ENCODE measurements at regions not wholly inside any gene's neighbourhood (a gene's known extent, or its start where the extent isn't known, plus 50 kb on each side); places are given as distances from the start of the nearest gene placed in this dataset.

GRCh38 chr18:45549290-45549689 is 66.0 kb upstream of the SLC14A2 start:
- H3K36me3 ChIP-seq, result no peaks in the 10 kb centered on the region
- H3K4me3 ChIP-seq, result no peak overlapping the region
- H3K9ac ChIP-seq (ENCODE audit: low read depth in 2 of 2, low read length in 2 of 2), result no peak overlapping the region
- TF ChIP-seq, protein P1, sequence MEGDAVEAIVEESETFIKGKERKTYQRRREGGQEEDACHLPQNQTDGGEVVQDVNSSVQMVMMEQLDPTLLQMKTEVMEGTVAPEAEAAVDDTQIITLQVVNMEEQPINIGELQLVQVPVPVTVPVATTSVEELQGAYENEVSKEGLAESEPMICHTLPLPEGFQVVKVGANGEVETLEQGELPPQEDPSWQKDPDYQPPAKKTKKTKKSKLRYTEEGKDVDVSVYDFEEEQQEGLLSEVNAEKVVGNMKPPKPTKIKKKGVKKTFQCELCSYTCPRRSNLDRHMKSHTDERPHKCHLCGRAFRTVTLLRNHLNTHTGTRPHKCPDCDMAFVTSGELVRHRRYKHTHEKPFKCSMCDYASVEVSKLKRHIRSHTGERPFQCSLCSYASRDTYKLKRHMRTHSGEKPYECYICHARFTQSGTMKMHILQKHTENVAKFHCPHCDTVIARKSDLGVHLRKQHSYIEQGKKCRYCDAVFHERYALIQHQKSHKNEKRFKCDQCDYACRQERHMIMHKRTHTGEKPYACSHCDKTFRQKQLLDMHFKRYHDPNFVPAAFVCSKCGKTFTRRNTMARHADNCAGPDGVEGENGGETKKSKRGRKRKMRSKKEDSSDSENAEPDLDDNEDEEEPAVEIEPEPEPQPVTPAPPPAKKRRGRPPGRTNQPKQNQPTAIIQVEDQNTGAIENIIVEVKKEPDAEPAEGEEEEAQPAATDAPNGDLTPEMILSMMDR (IDR thresholded peaks at IDR 0.05), result no peak
- intact Hi-C loops (cut with DNase I), result no loop called here
- H3K27ac ChIP-seq, result no peak overlapping the region
- H3K9me3 ChIP-seq, result no peaks in the 10 kb centered on the region
- H3K4me1 ChIP-seq, result no peaks in the 10 kb centered on the region
- DNase-seq, result no peak
- no peaks in the 10 kb centered on the region for H3K27me3 ChIP-seq

DNA sequence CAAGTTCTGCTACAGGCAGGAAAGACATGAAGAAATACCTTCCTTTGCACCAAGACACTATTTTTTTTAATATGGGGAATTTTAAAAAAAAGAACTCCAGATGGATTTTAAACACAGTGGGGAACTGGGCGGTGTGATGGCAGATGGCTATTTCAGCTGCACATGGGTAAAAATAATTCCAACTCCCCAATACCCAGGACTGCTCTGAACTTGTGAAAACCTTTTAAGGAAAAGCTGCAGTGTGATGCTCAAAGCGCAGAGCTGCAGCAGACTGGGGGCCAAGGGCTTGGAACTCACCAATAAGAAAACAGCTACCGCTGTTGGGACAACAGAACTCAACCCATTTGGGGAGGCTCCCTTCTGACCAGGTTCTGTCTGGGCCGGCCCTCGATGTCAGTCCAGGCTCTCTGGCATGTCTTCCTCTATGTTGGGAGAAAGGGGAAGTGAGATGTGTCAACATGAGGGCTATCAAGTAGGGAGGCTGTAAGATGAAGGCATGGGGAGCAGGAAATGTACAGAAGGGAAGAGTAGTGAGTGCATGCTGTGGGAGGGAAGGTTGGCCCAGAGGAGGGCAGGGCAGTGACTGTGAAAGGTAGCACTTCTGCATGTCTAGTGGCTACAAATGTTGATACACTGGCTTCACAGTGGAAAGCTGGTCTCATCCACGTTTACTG is 64.0 kb upstream of the SLC14A2 start:
- intact Hi-C loops (cut with DNase I), result no loop called here

GRCh38 chr18:45553723-45554388 is 61.4 kb upstream of the SLC14A2 start:
- no peaks in the 10 kb centered on the region for H3K9me3 ChIP-seq
- H3K27ac ChIP-seq, result no peak overlapping the region
- TF ChIP-seq, protein P1 (IDR thresholded peaks at IDR 0.05), result no peak
- H3K4me1 ChIP-seq, result no peaks in the 10 kb centered on the region
- DNase-seq, result no peak
- intact Hi-C loops (cut with DNase I), result no loop called here
- H3K27me3 ChIP-seq, result no peaks in the 10 kb centered on the region
- H3K36me3 ChIP-seq, result no peaks in the 10 kb centered on the region
- no peak overlapping the region for H3K4me3 ChIP-seq
- no peak overlapping the region for H3K9ac ChIP-seq (ENCODE audit: low read depth in 2 of 2, low read length in 2 of 2)

More for the DNA sequence above, 64.0 kb upstream of the SLC14A2 start:
- Histone ChIP-seq H3K9ac (ENCODE audit: low read depth in 2 of 2, low read length in 2 of 2) (no peak overlapping the region), H3K4me1 (no peaks in the 10 kb centered on the region), H3K9me3 (no peaks in the 10 kb centered on the region), H3K27ac (no peak overlapping the region), H3K27me3 (no peaks in the 10 kb centered on the region), H3K4me3 (no peak overlapping the region), H3K36me3 (no peaks in the 10 kb centered on the region)
- TF ChIP-seq, protein P1 (IDR thresholded peaks at IDR 0.05), result no peak
- no peak for DNase-seq

DNA sequence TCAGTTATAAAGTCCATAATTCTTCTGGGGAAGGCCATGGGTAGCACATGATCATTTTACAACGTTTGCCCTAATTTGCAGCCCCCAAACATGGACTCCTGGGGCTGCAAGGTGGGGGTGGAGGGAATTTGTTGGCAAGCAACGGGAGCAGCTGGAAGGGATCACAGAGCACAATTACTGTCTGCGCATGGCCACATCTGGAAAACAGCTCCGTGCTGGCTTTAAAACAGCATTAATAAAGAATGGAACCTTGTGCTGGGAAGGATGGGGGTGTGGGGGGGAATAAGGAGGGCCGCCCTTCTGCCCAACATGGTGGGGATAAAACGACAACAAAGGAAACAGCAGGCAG is 60.9 kb upstream of the SLC14A2 start:
- intact Hi-C loops (cut with DNase I), result no loop called here
- Histone ChIP-seq H3K27ac (no peak overlapping the region), H3K27me3 (no peaks in the 10 kb centered on the region), H3K9me3 (no peaks in the 10 kb centered on the region), H3K4me3 (no peak overlapping the region), H3K9ac (ENCODE audit: low read depth in 2 of 2, low read length in 2 of 2) (no peak overlapping the region), H3K4me1 (no peaks in the 10 kb centered on the region), H3K36me3 (no peaks in the 10 kb centered on the region)
- TF ChIP-seq, protein P1 (IDR thresholded peaks at IDR 0.05), result no peak
- no peak for DNase-seq

DNA sequence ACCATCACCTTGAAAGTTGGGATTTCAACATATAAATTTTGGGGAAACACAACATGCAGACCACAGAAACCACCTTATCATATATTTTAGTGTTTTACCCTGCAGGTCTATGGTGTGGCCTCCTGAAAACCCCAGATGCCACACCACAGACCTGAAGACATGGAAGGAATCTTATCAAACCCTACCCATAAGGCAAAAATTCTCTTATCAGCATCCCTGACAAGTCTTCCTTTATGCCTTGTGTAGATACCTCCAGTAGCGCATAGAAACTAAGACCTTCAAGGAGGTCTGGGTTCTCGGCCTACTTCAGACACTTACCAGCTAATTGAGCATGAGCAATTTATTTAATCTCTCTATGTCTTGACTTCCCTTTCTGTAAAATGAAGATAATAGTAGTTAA is 59.1 kb upstream of the SLC14A2 start:
- Histone ChIP-seq H3K9me3 (no peaks in the 10 kb centered on the region), H3K27me3 (no peaks in the 10 kb centered on the region), H3K4me3 (no peak overlapping the region), H3K9ac (ENCODE audit: low read depth in 2 of 2, low read length in 2 of 2) (no peak overlapping the region), H3K4me1 (no peaks in the 10 kb centered on the region), H3K27ac (no peak overlapping the region), H3K36me3 (no peaks in the 10 kb centered on the region)
- DNase-seq, result no peak
- intact Hi-C loops (cut with DNase I), result no loop called here
- TF ChIP-seq, protein P1 (IDR thresholded peaks at IDR 0.05), result no peak
